GM19023 (cell line): ENCODE measurements at regions not wholly inside any gene's neighbourhood (a gene's known extent, or its start where the extent isn't known, plus 50 kb on each side); places are given as distances from the start of the nearest gene placed in this dataset.
"Not testable (repeated sequence)": the region's sequence is repeated elsewhere in the genome, so short reads cannot be mapped to it uniquely, and the experiment has no call there.

Source experiments
- ATAC-seq: cut with Tn5 transposase; IDR thresholded peaks from one replicate; pipeline ENCODE4 v1.9.1; 2021; ENCODE audit warnings: mild to moderate bottlenecking, moderate library complexity; ENCODE audit not compliant: unreplicated experiment

GRCh38 chr6:74534465-74535211 lies 671.2 kb downstream of the COL12A1 start:
- peak; percentile 55 for ATAC-seq

GRCh38 chr6:74519163-74519562 lies 686.7 kb downstream of the COL12A1 start:
- ATAC-seq, result no peak

GRCh38 chr6:74518035-74518434 lies 687.8 kb downstream of the COL12A1 start:
- ATAC-seq, result no peak

GRCh38 chr6:74510878-74511277 lies 695.0 kb downstream of the COL12A1 start:
- no peak for ATAC-seq

- ATAC-seq, result no peak
Measured at GRCh38 chr6:74507649-74508048, 698.2 kb downstream of the COL12A1 start.

- ATAC-seq, result no peak
Measured at GRCh38 chr6:74505391-74505790, 700.5 kb downstream of the COL12A1 start.

GRCh38 chr6:74504941-74505340 lies 700.9 kb downstream of the COL12A1 start:
- no peak for ATAC-seq

GRCh38 chr6:74492587-74492986 lies 713.3 kb downstream of the COL12A1 start:
- ATAC-seq, result no peak

GRCh38 chr6:74491844-74492374 lies 713.9 kb downstream of the COL12A1 start:
- no peak for ATAC-seq

GRCh38 chr6:74488726-74489125 lies 717.1 kb downstream of the COL12A1 start:
- ATAC-seq, result not testable (repeated sequence)

GRCh38 chr6:74482180-74482579 lies 723.7 kb downstream of the COL12A1 start:
- no peak for ATAC-seq

- ATAC-seq, result no peak
Measured at GRCh38 chr6:74480561-74480960, 725.3 kb downstream of the COL12A1 start.

- ATAC-seq, result no peak
Measured at GRCh38 chr6:74479960-74480359, 725.9 kb downstream of the COL12A1 start.

GRCh38 chr6:74479420-74479819 lies 726.4 kb downstream of the COL12A1 start:
- ATAC-seq, result no peak

GRCh38 chr6:74474046-74474445 lies 731.8 kb downstream of the COL12A1 start:
- ATAC-seq, result not testable (repeated sequence)

- ATAC-seq, result not testable (repeated sequence)
Measured at GRCh38 chr6:74468552-74468951, 737.3 kb downstream of the COL12A1 start.

- no peak for ATAC-seq
Measured at GRCh38 chr6:74467533-74468215, 738.2 kb downstream of the COL12A1 start.

- no peak for ATAC-seq
Measured at GRCh38 chr6:74466572-74466971, 739.3 kb downstream of the COL12A1 start.

- no peak for ATAC-seq
Measured at GRCh38 chr6:74459260-74459659, 746.6 kb downstream of the COL12A1 start.

GRCh38 chr6:74458536-74458935 lies 747.3 kb downstream of the COL12A1 start:
- ATAC-seq, result no peak

GRCh38 chr6:74455786-74456185 lies 750.1 kb downstream of the COL12A1 start:
- ATAC-seq, result no peak

- no peak for ATAC-seq
Measured at GRCh38 chr6:74451953-74452352, 753.9 kb downstream of the COL12A1 start.
